SK-N-MC (cell line): ENCODE measurements at regions not wholly inside any gene's neighbourhood (a gene's known extent, or its start where the extent isn't known, plus 50 kb on each side); places are given as distances from the start of the nearest gene placed in this dataset.

Experiments
- EZH2 ChIP-seq: fragments of 200-600 bp; sonication (generic); IDR thresholded peaks from one replicate; pipeline ENCODE4 v1.6.1; 2017; ENCODE audit warnings: antibody characterized with exemption
- FOXP2 ChIP-seq: optimal IDR thresholded peaks from 2 replicates; pipeline ENCODE3; 2011; ENCODE audit warnings: mild to moderate bottlenecking, moderate library complexity; ENCODE audit not compliant: insufficient read depth; ENCODE audit errors: extremely low read length, control extremely low read depth
- POLR2AphosphoS5 ChIP-seq: IDR thresholded peaks from 2 replicates; pipeline ENCODE4 v1.6.1; 2012; ENCODE audit warnings: mild to moderate bottlenecking, low read depth, low read length, borderline replicate concordance

- TF ChIP-seq POLR2AphosphoS5 (no peak), EZH2 (no peak), FOXP2 (no peak)
Observed at GRCh38 chr2:180653481-180653880, 326.9 kb upstream of the UBE2E3 start.
